GM12878 (cell line): ENCODE measurements at regions not wholly inside any gene's neighbourhood (a gene's known extent, or its start where the extent isn't known, plus 50 kb on each side); places are given as distances from the start of the nearest gene placed in this dataset.

Experiments
- ATAC-seq: fragments of 200-7000 bp; cut with Tn5 transposase; 3 replicates; pipeline ENCODE4 v1.9.1; 2020; ENCODE audit warnings: mild to moderate bottlenecking, moderate library complexity
- BruUV-seq: library from RNA; stranded (reverse); fragments of 400-500 nt; replicated peaks from 2 replicates; lab custom pipeline; 2021; lab: Mats Ljungman, UMichigan
- CTCF ChIA-PET: fragments of 300-600 bp; sonication (Branson Sonifier 250); formaldehyde crosslinking; extraction: SDS; loops from one replicate; lab custom pipeline; 2021; ENCODE audit warnings: inconsistent platforms; lab: Yijun Ruan, JAX
- POLR2A ChIA-PET: fragments of 350-600 bp; formaldehyde crosslinking; extraction: SDS; loops from one replicate; lab custom pipeline; 2021; ENCODE audit warnings: inconsistent platforms; lab: Charles Lee
- RAD21 ChIA-PET: fragments of 300-600 bp; sonication (Branson Sonifier 250); formaldehyde crosslinking; loops from one replicate; lab custom pipeline; 2023; ENCODE audit warnings: antibody characterized with exemption; ENCODE audit not compliant: unreplicated experiment; lab: Charles Lee
- SMC1A ChIA-PET: fragments of 300-600 bp; sonication (Branson Sonifier 250); formaldehyde crosslinking; loops from one replicate; lab custom pipeline; 2023; ENCODE audit not compliant: unreplicated experiment, uncharacterized antibody; lab: Charles Lee
- DNase-seq: peaks from one replicate; pipeline ENCODE4 v3.0.0-alpha.2; 2011; ENCODE audit warnings: low read depth, low spot score
- FAIRE-seq: peaks from 3 replicates; lab custom pipeline; 2011; peaks lifted over from hg19 to GRCh38; lab: Jason Lieb, UNC
- H2AFZ ChIP-seq: 2 replicates; pipeline ENCODE4 v1.6.0; 2011; ENCODE audit warnings: low read depth, low read length, control low read depth; ENCODE audit not compliant: control insufficient read depth
- H3K27ac ChIP-seq: 2 replicates; pipeline ENCODE4 v1.5.1; 2011; ENCODE audit warnings: control low read depth; ENCODE audit not compliant: control insufficient read depth, insufficient read depth
- H3K27me3 ChIP-seq, 2 experiments: replicated peaks in 1 of 2; 2 replicates each; pipeline versions ENCODE4 v1.6.0 to v1.6.1; 2011; ENCODE audit warnings: low read length in 1 of 2; ENCODE audit not compliant: control insufficient read depth in 2 of 2, insufficient read depth in 2 of 2
- H3K36me3 ChIP-seq, 2 experiments: 2 replicates each; pipeline ENCODE4 v1.5.1; 2011; ENCODE audit warnings: low read length in 1 of 2; ENCODE audit not compliant: control insufficient read depth in 2 of 2, insufficient read depth in 2 of 2
- H3K4me1 ChIP-seq: 2 replicates; pipeline ENCODE4 v1.6.1; 2011; ENCODE audit warnings: mild to moderate bottlenecking, low read length, moderate library complexity, mixed read lengths; ENCODE audit not compliant: control insufficient read depth, insufficient read depth
- H3K4me2 ChIP-seq: 2 replicates; pipeline ENCODE4 v1.6.0; 2011; ENCODE audit warnings: control low read depth; ENCODE audit not compliant: control insufficient read depth, insufficient read depth
- H3K4me3 ChIP-seq: fragments of 200-600 bp; sonication (generic); 2 replicates; pipeline ENCODE4 v1.5.1; 2016
- H3K79me2 ChIP-seq: 2 replicates; pipeline ENCODE4 v1.6.0; 2011; ENCODE audit warnings: low read length; ENCODE audit not compliant: control insufficient read depth, insufficient read depth
- H3K9ac ChIP-seq: 2 replicates; pipeline ENCODE4 v1.8.0; 2011; ENCODE audit warnings: low read length, control low read depth, mixed read lengths; ENCODE audit not compliant: control insufficient read depth, insufficient read depth
- H3K9me3 ChIP-seq: replicated peaks from 3 replicates; pipeline ENCODE4 v1.5.1; 2011; ENCODE audit warnings: mild to moderate bottlenecking, low read length; ENCODE audit not compliant: control insufficient read depth, insufficient read depth
- H4K20me1 ChIP-seq: 2 replicates; pipeline ENCODE4 v1.6.0; 2011; ENCODE audit not compliant: control insufficient read depth, insufficient read depth
- ATF7 ChIP-seq: fragments of 450-650 bp; IDR thresholded peaks from 2 replicates; pipeline ENCODE4 v1.6.1; 2016; ENCODE audit warnings: low read depth, mild to moderate bottlenecking
- CEBPZ ChIP-seq: fragments of 150-350 bp; IDR thresholded peaks from 2 replicates; pipeline ENCODE4 v1.6.1; 2016; ENCODE audit warnings: low read depth, low read length
- EP300 ChIP-seq, 2 experiments: fragments of 150-350 bp in 1 of 2; IDR thresholded peaks; 2 replicates each; pipeline ENCODE4 v1.6.1; 2011 to 2012; ENCODE audit warnings: low read depth in 2 of 2, low read length in 2 of 2, borderline replicate concordance in 1 of 2, improper control_type of control experiment in 1 of 2, inconsistent platforms in 1 of 2; ENCODE audit not compliant: control insufficient read depth in 1 of 2
- HDAC6 ChIP-seq: fragments of 200-600 bp; sonication (generic); IDR thresholded peaks from one replicate; pipeline ENCODE4 v1.8.0; 2017; ENCODE audit warnings: antibody characterized with exemption; ENCODE audit not compliant: unreplicated experiment
- NFIC ChIP-seq: IDR thresholded peaks from 2 replicates; pipeline ENCODE4 v1.6.1; 2012; ENCODE audit warnings: low read depth, mild to moderate bottlenecking, inconsistent platforms, low read length, moderate library complexity
- NR2F1 ChIP-seq: fragments of 450-650 bp; conservative IDR thresholded peaks from 2 replicates; pipeline ENCODE4 v1.6.1; 2017; ENCODE audit warnings: mild to moderate bottlenecking
- ZBTB11 ChIP-seq: fragments of 450-650 bp; formaldehyde crosslinking; IDR thresholded peaks from 2 replicates; pipeline ENCODE4 v1.5.0; 2022; ENCODE audit warnings: mild to moderate bottlenecking, missing genetic modification characterization
- WGBS: methylation state at CpG from one replicate; pipeline ENCODE4 v1.1.6; 2016; ENCODE audit warnings: low lambda C conversion rate; ENCODE audit not compliant: insufficient replicate concordance, insufficient coverage; ENCODE audit errors: missing lambda C conversion rate; 5-methylcytosine and 5-hydroxymethylcytosine counted together
- in situ Hi-C: fragments of 300-500 bp; cut with MboI; formaldehyde crosslinking; loops from 9 replicates; pipeline ENCODE4 v1.14.3; 2018; ENCODE audit warnings: mixed read lengths
- intact Hi-C: fragments of 100-400 bp; cut with micrococcal nuclease; formaldehyde crosslinking; loops from one replicate; pipeline ENCODE4 v1.14.2; 2022; ENCODE audit not compliant: unreplicated experiment
- TF ChIP-seq, protein P1 (sequence below), 3 experiments: IDR thresholded peaks in 2 of 3; conservative IDR thresholded peaks in 1 of 3; 2 replicates each; pipeline ENCODE4 v1.5.1; 2011; ENCODE audit warnings: low read depth in 3 of 3, low read length in 3 of 3, mild to moderate bottlenecking in 3 of 3, control low read depth in 2 of 3, moderate library complexity in 2 of 3, inconsistent platforms in 1 of 3, mixed read lengths in 1 of 3; ENCODE audit not compliant: control insufficient read depth in 2 of 3, insufficient read depth in 1 of 3; ENCODE audit errors: extremely low read depth in 1 of 3
- TF ChIP-seq, protein P2 (sequence below): fragments of 450-650 bp; formaldehyde crosslinking; IDR thresholded peaks from 2 replicates; pipeline ENCODE4 v1.4.0; 2022; ENCODE audit warnings: mild to moderate bottlenecking, moderate library complexity

DNA sequence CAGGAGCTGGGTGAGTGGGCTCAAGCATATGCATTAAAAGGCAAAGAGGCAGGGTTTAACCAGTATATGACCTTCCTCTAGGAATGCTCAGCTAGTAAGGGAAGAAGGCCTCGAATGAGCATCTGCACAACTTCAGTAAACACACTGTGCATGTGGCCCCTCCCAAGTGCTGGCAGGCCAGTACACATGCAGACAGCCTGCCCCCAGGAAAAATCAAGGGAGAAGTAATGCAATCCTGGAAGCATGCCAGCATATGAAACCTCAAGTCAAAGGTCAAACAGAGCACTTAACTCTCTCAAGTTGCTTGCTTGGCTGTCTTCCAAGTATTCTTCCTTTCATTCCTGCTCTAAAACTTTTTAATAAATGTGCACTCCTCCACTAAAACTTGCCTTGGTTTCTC, 208.4 kb downstream of the ACTR3B start (continued):
- TF ChIP-seq CEBPZ = no peak

- SMC1A ChIA-PET = no interaction called here
- POLR2A ChIA-PET = no interaction called here
- Histone ChIP-seq H3K9me3 (no peaks in the 10 kb centered on the region), H2AFZ (no peak overlapping the region), H3K27me3 (no peaks in the 10 kb centered on the region), H3K4me2 (no peak overlapping the region), H3K9ac (no peak overlapping the region), H3K27ac (no peak overlapping the region), H3K36me3 (no peaks in the 10 kb centered on the region), H3K4me3 (no peak overlapping the region), H4K20me1 (no peaks in the 10 kb centered on the region), H3K79me2 (no peaks in the 10 kb centered on the region), H3K4me1 (no peaks in the 10 kb centered on the region)
- BruUV-seq = no TSS peak
- DNase-seq (no peak), FAIRE-seq (no peak), ATAC-seq (no peak)
- intact Hi-C loops (no loop called here), in situ Hi-C loops (no loop called here)
- RAD21 ChIA-PET = no interaction called here
- CTCF ChIA-PET = no interaction called here
- 7% methylated on average over 3 of the region's 3 CpGs for WGBS
- TF ChIP-seq EP300 (IDR thresholded peaks at IDR 0.05; ENCODE audit: borderline replicate concordance in 1 of 2, control insufficient read depth in 1 of 2, low read depth in 2 of 2, low read length in 2 of 2) (no peak), NFIC (no peak), ZBTB11 (CRISPR knock-in tag) (no peak), ATF7 (no peak), NR2F1 (no peak), HDAC6 (no peak)
- TF ChIP-seq, protein P1, sequence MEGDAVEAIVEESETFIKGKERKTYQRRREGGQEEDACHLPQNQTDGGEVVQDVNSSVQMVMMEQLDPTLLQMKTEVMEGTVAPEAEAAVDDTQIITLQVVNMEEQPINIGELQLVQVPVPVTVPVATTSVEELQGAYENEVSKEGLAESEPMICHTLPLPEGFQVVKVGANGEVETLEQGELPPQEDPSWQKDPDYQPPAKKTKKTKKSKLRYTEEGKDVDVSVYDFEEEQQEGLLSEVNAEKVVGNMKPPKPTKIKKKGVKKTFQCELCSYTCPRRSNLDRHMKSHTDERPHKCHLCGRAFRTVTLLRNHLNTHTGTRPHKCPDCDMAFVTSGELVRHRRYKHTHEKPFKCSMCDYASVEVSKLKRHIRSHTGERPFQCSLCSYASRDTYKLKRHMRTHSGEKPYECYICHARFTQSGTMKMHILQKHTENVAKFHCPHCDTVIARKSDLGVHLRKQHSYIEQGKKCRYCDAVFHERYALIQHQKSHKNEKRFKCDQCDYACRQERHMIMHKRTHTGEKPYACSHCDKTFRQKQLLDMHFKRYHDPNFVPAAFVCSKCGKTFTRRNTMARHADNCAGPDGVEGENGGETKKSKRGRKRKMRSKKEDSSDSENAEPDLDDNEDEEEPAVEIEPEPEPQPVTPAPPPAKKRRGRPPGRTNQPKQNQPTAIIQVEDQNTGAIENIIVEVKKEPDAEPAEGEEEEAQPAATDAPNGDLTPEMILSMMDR (IDR thresholded peaks at IDR 0.05 in 2 of 3, conservative IDR thresholded peaks at IDR 0.05 in 1 of 3; ENCODE audit: control insufficient read depth in 2 of 3, extremely low read depth in 1 of 3, insufficient read depth in 1 of 3, low read depth in 3 of 3, low read length in 3 of 3) = no peak
- TF ChIP-seq, protein P2, sequence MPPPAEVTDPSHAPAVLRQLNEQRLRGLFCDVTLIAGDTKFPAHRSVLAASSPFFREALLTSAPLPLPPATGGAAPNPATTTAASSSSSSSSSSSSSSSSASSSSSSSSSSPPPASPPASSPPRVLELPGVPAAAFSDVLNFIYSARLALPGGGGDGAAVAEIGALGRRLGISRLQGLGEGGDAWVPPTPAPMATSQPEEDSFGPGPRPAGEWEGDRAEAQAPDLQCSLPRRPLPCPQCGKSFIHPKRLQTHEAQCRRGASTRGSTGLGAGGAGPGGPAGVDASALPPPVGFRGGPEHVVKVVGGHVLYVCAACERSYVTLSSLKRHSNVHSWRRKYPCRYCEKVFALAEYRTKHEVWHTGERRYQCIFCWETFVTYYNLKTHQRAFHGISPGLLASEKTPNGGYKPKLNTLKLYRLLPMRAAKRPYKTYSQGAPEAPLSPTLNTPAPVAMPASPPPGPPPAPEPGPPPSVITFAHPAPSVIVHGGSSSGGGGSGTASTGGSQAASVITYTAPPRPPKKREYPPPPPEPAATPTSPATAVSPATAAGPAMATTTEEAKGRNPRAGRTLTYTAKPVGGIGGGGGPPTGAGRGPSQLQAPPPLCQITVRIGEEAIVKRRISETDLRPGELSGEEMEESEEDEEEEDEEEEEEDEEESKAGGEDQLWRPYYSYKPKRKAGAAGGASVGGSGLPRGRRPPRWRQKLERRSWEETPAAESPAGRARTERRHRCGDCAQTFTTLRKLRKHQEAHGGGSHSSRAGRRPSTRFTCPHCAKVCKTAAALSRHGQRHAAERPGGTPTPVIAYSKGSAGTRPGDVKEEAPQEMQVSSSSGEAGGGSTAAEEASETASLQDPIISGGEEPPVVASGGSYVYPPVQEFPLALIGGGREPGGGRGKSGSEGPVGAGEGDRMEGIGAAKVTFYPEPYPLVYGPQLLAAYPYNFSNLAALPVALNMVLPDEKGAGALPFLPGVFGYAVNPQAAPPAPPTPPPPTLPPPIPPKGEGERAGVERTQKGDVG (CRISPR knock-in tag) = no peak
These were observed 209.0 kb downstream of the ACTR3B start for GRCh38 chr7:152968514-152968913.
